PC-9 (cell line): ENCODE measurements at regions not wholly inside any gene's neighbourhood (a gene's known extent, or its start where the extent isn't known, plus 50 kb on each side); places are given as distances from the start of the nearest gene placed in this dataset.

Experiments
- CTCF ChIP-seq: fragments of 200-600 bp; sonication (generic); conservative IDR thresholded peaks from 2 replicates; pipeline ENCODE4 v1.6.1; 2017; ENCODE audit warnings: mixed run types, antibody characterized with exemption, mild to moderate bottlenecking, moderate library complexity
- EZH2 ChIP-seq: fragments of 200-600 bp; sonication (generic); IDR thresholded peaks from 2 replicates; pipeline ENCODE4 v1.8.0; 2017; ENCODE audit warnings: antibody characterized with exemption, low read depth

GRCh38 chr5:120256376-120256775 is 207.7 kb upstream of the PRR16 start:
- TF ChIP-seq CTCF (no peak), EZH2 (no peak)
